Activated CD8-positive, alpha-beta T cell treated with anti-CD3 and anti-CD28 coated beads for 36 hours (primary cell): ENCODE measurements at regions not wholly inside any gene's neighbourhood (a gene's known extent, or its start where the extent isn't known, plus 50 kb on each side); places are given as distances from the start of the nearest gene placed in this dataset.

Experiments used
- ATAC-seq: fragments of 200-7000 bp; cut with Tn5 transposase; one replicate; pipeline ENCODE4 v1.10.0; 2021; ENCODE audit warnings: mild to moderate bottlenecking, moderate library complexity
- CTCF ChIA-PET: fragments of 350-600 bp; sonication (Branson Sonifier 250); formaldehyde crosslinking; loops from one replicate; lab custom pipeline; 2021; ENCODE audit warnings: antibody characterized with exemption; lab: Charles Lee
- POLR2A ChIA-PET: fragments of 350-600 bp; sonication (Branson Sonifier 250); formaldehyde crosslinking; loops from one replicate; lab custom pipeline; 2021; ENCODE audit warnings: antibody characterized with exemption; lab: Charles Lee
- DNase-seq: peaks from one replicate; pipeline ENCODE4 v3.0.0-alpha.2; 2020
- H3K27ac Mint-ChIP-seq: one replicate; pipeline ENCODE4 v1.8.0; 2021; ENCODE audit warnings: mild to moderate bottlenecking, mixed read lengths
- H3K27me3 Mint-ChIP-seq: one replicate; pipeline ENCODE4 v1.8.0; 2021; ENCODE audit warnings: mixed read lengths
- H3K36me3 Mint-ChIP-seq: one replicate; pipeline ENCODE4 v1.8.0; 2021; ENCODE audit warnings: low read depth, mixed read lengths
- H3K4me1 Mint-ChIP-seq: one replicate; pipeline ENCODE4 v1.8.0; 2021; ENCODE audit warnings: low read depth, mixed read lengths
- H3K4me3 Mint-ChIP-seq: one replicate; pipeline ENCODE4 v1.8.0; 2021; ENCODE audit warnings: mild to moderate bottlenecking, moderate library complexity, mixed read lengths
- H3K9me3 Mint-ChIP-seq: one replicate; pipeline ENCODE4 v1.8.0; 2021; ENCODE audit warnings: mixed read lengths
- CTCF ChIP-seq: fragments of 200-600 bp; IDR thresholded peaks from one replicate; pipeline ENCODE4 v1.8.0; 2022; ENCODE audit warnings: antibody characterized with exemption, mild to moderate bottlenecking
- intact Hi-C: fragments of 100-400 bp; cut with micrococcal nuclease; formaldehyde crosslinking; loops from one replicate; pipeline ENCODE4 v1.10.0; 2022

- H3K36me3 Mint-ChIP-seq: no peaks in the 10 kb centered on the region
- intact Hi-C loops: no loop called here
Observed at GRCh38 chr2:6789559-6790138, 76.1 kb downstream of the CMPK2 start.

GRCh38 chr2:6791682-6792081 lies 74.0 kb downstream of the CMPK2 start:
- intact Hi-C loops: no loop called here
- CTCF ChIA-PET: no interaction called here

More at GRCh38 chr2:6789559-6790138, 76.1 kb downstream of the CMPK2 start:
- ChIA-PET POLR2A (interaction anchor here (0.6 kb wide), 1 partner anchor 63 kb away, joined by 3 read pairs; no protein-coding TSS in a partner anchor), CTCF (interaction anchor here (1.0 kb wide), 1 partner anchor 16 kb away, joined by 3 read pairs; no protein-coding TSS in a partner anchor)
- ATAC-seq (no peak), DNase-seq (no peak)
- peaks cover 9% of the 10 kb centered on the region for H3K27me3 Mint-ChIP-seq
- H3K9me3 Mint-ChIP-seq: no peaks in the 10 kb centered on the region
- no peak overlapping the region for H3K27ac Mint-ChIP-seq
- H3K4me1 Mint-ChIP-seq: no peaks in the 10 kb centered on the region
- no peak for TF ChIP-seq CTCF
- H3K4me3 Mint-ChIP-seq: no peak overlapping the region

GRCh38 chr2:6792883-6793282 lies 72.8 kb downstream of the CMPK2 start:
- no peaks in the 10 kb centered on the region for H3K9me3 Mint-ChIP-seq
- no peaks in the 10 kb centered on the region for H3K4me1 Mint-ChIP-seq
- TF ChIP-seq CTCF: no peak
- peaks cover 9% of the 10 kb centered on the region for H3K27me3 Mint-ChIP-seq
- no peak overlapping the region for H3K4me3 Mint-ChIP-seq
- ATAC-seq (no peak), DNase-seq (no peak)
- CTCF ChIA-PET: interaction anchor here (1.1 kb wide), 1 partner anchor 20 kb away, joined by 4 read pairs; no protein-coding TSS in a partner anchor
- POLR2A ChIA-PET: no interaction called here
- no peak overlapping the region for H3K27ac Mint-ChIP-seq
- H3K36me3 Mint-ChIP-seq: no peaks in the 10 kb centered on the region
- intact Hi-C loops: no loop called here

More at GRCh38 chr2:6791682-6792081, 74.0 kb downstream of the CMPK2 start:
- Mint-ChIP-seq H3K36me3 (no peaks in the 10 kb centered on the region), H3K27me3 (peaks cover 9% of the 10 kb centered on the region), H3K27ac (no peak overlapping the region), H3K9me3 (no peaks in the 10 kb centered on the region), H3K4me1 (no peaks in the 10 kb centered on the region), H3K4me3 (no peak overlapping the region)
- peak; percentile 9 for TF ChIP-seq CTCF
- POLR2A ChIA-PET: no interaction called here
- DNase-seq (no peak), ATAC-seq (no peak)

- CTCF ChIA-PET: interaction anchor here (1.1 to 1.7 kb wide), 2 partner anchors 9 to 21 kb away, joined by 4 to 5 read pairs; no protein-coding TSS in a partner anchor
- TF ChIP-seq CTCF: no peak
- no peak for ATAC-seq
Observed at GRCh38 chr2:6793371-6793770, 72.3 kb downstream of the CMPK2 start.

GRCh38 chr2:6793913-6794312 lies 71.8 kb downstream of the CMPK2 start:
- Mint-ChIP-seq H3K9me3 (no peaks in the 10 kb centered on the region), H3K27ac (no peak overlapping the region), H3K4me1 (no peaks in the 10 kb centered on the region), H3K27me3 (peaks cover 7% of the 10 kb centered on the region), H3K4me3 (no peak overlapping the region), H3K36me3 (no peaks in the 10 kb centered on the region)
- DNase-seq (no peak), ATAC-seq (no peak)
- POLR2A ChIA-PET: no interaction called here
- CTCF ChIA-PET: interaction anchor here (1.7 kb wide), 1 partner anchor 9 kb away, joined by 5 read pairs; no protein-coding TSS in a partner anchor
- intact Hi-C loops: no loop called here
- no peak for TF ChIP-seq CTCF

More at GRCh38 chr2:6793371-6793770, 72.3 kb downstream of the CMPK2 start:
- DNase-seq: no peak
- Mint-ChIP-seq H3K9me3 (no peaks in the 10 kb centered on the region), H3K4me1 (no peaks in the 10 kb centered on the region), H3K4me3 (no peak overlapping the region), H3K36me3 (no peaks in the 10 kb centered on the region), H3K27ac (no peak overlapping the region), H3K27me3 (peaks cover 9% of the 10 kb centered on the region)
- POLR2A ChIA-PET: no interaction called here
- intact Hi-C loops: no loop called here
